G401 (cell line): ENCODE measurements at regions not wholly inside any gene's neighbourhood (a gene's known extent, or its start where the extent isn't known, plus 50 kb on each side); places are given as distances from the start of the nearest gene placed in this dataset.

ENCODE experiments used
- DNase-seq: peaks from one replicate; pipeline ENCODE4 v3.0.0-alpha.2; 2015; ENCODE audit warnings: low spot score
- in situ Hi-C: cut with HindIII; loops from 2 replicates; pipeline ENCODE4 v1.10.0; 2016; ENCODE audit warnings: low sequenced_read_pairs, mixed read lengths

- no peak for DNase-seq
- in situ Hi-C loops, result no loop called here
Observed at GRCh38 chr13:47175172-47175866, 278.5 kb upstream of the HTR2A start.

- in situ Hi-C loops, result no loop called here
- DNase-seq, result no peak
Observed at GRCh38 chr13:47170971-47171370, 274.1 kb upstream of the HTR2A start.

- in situ Hi-C loops, result no loop called here
- DNase-seq, result no peak
Observed at GRCh38 chr13:47168618-47169017, 271.8 kb upstream of the HTR2A start.

- no peak for DNase-seq
- in situ Hi-C loops, result no loop called here
Observed at GRCh38 chr13:47168066-47168465, 271.2 kb upstream of the HTR2A start.

GRCh38 chr13:47166336-47166735, 269.5 kb upstream of the HTR2A start:
- no peak for DNase-seq
- in situ Hi-C loops, result no loop called here

- in situ Hi-C loops, result no loop called here
Observed at GRCh38 chr13:47159853-47160550, 263.1 kb upstream of the HTR2A start.

GRCh38 chr13:47158593-47158992, 261.7 kb upstream of the HTR2A start:
- DNase-seq, result no peak
- in situ Hi-C loops, result no loop called here

More at GRCh38 chr13:47159853-47160550, 263.1 kb upstream of the HTR2A start:
- no peak for DNase-seq

GRCh38 chr13:47148543-47148942, 251.7 kb upstream of the HTR2A start:
- in situ Hi-C loops, result no loop called here
- DNase-seq, result no peak

GRCh38 chr13:47147812-47148119, 250.9 kb upstream of the HTR2A start:
- DNase-seq, result no peak
- in situ Hi-C loops, result no loop called here

GRCh38 chr13:47146991-47147811, 250.3 kb upstream of the HTR2A start:
- DNase-seq, result no peak
- in situ Hi-C loops, result no loop called here

GRCh38 chr13:47146136-47146535, 249.3 kb upstream of the HTR2A start:
- in situ Hi-C loops, result no loop called here
- no peak for DNase-seq

GRCh38 chr13:47144782-47145181, 247.9 kb upstream of the HTR2A start:
- no peak for DNase-seq
- in situ Hi-C loops, result no loop called here

GRCh38 chr13:47142105-47142504, 245.3 kb upstream of the HTR2A start:
- DNase-seq, result no peak
- in situ Hi-C loops, result no loop called here

- in situ Hi-C loops, result no loop called here
- no peak for DNase-seq
Observed at GRCh38 chr13:47139519-47139918, 242.7 kb upstream of the HTR2A start.

GRCh38 chr13:47136504-47136941, 239.7 kb upstream of the HTR2A start:
- in situ Hi-C loops, result no loop called here

GRCh38 chr13:47135800-47136503, 239.1 kb upstream of the HTR2A start:
- in situ Hi-C loops, result no loop called here
- DNase-seq, result no peak

More at GRCh38 chr13:47136504-47136941, 239.7 kb upstream of the HTR2A start:
- no peak for DNase-seq

GRCh38 chr13:47134939-47135489, 238.2 kb upstream of the HTR2A start:
- no peak for DNase-seq
- in situ Hi-C loops, result no loop called here

- in situ Hi-C loops, result no loop called here
Observed at GRCh38 chr13:47133011-47133445, 236.2 kb upstream of the HTR2A start.

GRCh38 chr13:47129461-47129860, 232.6 kb upstream of the HTR2A start:
- in situ Hi-C loops, result no loop called here
- DNase-seq, result no peak

More at GRCh38 chr13:47133011-47133445, 236.2 kb upstream of the HTR2A start:
- no peak for DNase-seq
